ENCODE measurements at regions not wholly inside any gene's neighbourhood (a gene's known extent, or its start where the extent isn't known, plus 50 kb on each side); places are given as distances from the start of the nearest gene placed in this dataset.
A peak's percentile ranks its signal among the peaks of the same experiment; 100 is the strongest.

DNA sequence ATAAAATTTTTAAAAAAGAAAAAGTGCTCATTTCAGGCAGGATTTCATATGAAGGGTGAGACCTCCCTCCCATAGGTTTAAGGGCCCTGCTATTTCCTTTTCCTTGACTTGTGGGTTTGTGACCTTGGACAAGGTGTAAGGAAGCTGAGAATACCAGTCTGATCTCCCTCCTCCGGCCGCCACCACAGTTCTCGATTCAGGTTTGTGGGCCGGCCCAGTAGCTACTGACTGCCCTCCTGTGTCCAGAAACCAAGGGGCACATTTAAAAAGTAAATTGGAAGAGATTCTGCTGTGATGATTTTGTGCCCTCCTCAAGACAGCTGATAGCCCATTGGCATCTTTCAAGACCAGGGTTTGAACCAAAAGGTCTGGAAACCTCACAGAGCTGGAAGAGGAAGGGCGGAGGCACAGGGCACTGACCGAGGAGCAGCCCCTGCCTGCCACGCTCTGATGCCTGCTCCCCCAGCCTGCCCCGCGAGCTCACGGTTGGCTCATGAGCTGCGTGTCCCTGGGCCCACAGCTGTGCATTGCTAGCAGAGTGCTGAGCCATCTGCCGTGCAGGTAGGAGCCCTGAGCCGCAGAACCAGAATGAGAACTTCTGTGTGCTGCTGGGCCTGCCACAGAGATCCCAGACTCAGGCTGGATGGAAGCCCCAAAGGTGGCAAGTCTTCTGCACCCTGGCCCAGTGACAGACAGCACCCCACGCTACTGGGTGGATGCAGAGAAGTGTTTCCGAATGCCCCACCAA, 348.7 kb downstream of the NPHP4 start:
- H3K4me3 ChIP-seq (ENCODE audit: low read depth, low read length) = no peak overlapping the region
- DNase-seq (ENCODE audit: low read depth) = no peak
- TF ChIP-seq, protein P1, sequence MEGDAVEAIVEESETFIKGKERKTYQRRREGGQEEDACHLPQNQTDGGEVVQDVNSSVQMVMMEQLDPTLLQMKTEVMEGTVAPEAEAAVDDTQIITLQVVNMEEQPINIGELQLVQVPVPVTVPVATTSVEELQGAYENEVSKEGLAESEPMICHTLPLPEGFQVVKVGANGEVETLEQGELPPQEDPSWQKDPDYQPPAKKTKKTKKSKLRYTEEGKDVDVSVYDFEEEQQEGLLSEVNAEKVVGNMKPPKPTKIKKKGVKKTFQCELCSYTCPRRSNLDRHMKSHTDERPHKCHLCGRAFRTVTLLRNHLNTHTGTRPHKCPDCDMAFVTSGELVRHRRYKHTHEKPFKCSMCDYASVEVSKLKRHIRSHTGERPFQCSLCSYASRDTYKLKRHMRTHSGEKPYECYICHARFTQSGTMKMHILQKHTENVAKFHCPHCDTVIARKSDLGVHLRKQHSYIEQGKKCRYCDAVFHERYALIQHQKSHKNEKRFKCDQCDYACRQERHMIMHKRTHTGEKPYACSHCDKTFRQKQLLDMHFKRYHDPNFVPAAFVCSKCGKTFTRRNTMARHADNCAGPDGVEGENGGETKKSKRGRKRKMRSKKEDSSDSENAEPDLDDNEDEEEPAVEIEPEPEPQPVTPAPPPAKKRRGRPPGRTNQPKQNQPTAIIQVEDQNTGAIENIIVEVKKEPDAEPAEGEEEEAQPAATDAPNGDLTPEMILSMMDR (IDR thresholded peaks at IDR 0.05; ENCODE audit: control insufficient read depth, extremely low read depth, insufficient read depth) = no peak

- H3K4me3 ChIP-seq (ENCODE audit: low read depth, low read length) = no peak overlapping the region
- DNase-seq (ENCODE audit: low read depth) = no peak
- TF ChIP-seq, protein P1 (IDR thresholded peaks at IDR 0.05; ENCODE audit: control insufficient read depth, extremely low read depth, insufficient read depth) = 0 out of 2 replicates have a peak, but pooled peaks have one; percentile 11
Observed at GRCh38 chr1:5640845-5641244, 351.4 kb downstream of the NPHP4 start.

DNA sequence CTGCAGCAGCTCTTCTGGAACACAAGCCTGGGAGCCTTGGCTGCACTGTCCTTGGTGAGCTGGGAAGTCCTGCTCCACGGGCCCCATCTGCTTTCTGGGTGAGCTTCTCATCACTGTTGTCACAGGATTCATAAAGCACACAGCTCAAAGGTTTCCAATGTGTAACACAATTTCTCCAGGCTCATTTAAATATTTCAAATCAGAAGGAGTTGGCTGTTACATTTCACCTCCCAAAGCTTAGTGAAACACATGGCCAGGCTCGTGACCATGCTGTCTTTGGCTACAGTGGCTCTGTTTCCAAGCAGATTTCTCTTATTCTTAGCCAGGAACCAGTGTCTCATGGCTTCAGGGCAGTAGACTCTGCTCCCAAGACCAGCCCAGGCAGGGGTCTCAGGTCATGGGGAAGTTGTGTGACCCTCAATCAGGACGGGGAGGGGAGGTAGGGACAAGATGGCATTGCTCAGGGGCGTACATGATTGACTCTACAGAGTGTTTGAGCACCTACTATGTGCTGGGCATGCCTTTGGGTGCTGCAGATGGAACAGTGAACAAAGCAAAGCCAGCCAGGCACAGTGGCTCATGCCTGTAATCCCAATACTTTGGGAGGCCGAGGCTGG, 353.0 kb downstream of the NPHP4 start:
- TF ChIP-seq, protein P1 (IDR thresholded peaks at IDR 0.05; ENCODE audit: control insufficient read depth, extremely low read depth, insufficient read depth) = no peak
- no peak for DNase-seq (ENCODE audit: low read depth)
- no peak overlapping the region for H3K4me3 ChIP-seq (ENCODE audit: low read depth, low read length)

- DNase-seq (ENCODE audit: low read depth) = no peak
- no peak overlapping the region for H3K4me3 ChIP-seq (ENCODE audit: low read depth, low read length)
- TF ChIP-seq, protein P1 (IDR thresholded peaks at IDR 0.05; ENCODE audit: control insufficient read depth, extremely low read depth, insufficient read depth) = no peak
Observed at GRCh38 chr1:5638582-5638981, 353.6 kb downstream of the NPHP4 start.

- TF ChIP-seq, protein P1 (IDR thresholded peaks at IDR 0.05; ENCODE audit: control insufficient read depth, extremely low read depth, insufficient read depth) = peak; percentile 80
- H3K4me3 ChIP-seq (ENCODE audit: low read depth, low read length) = no peak overlapping the region
- DNase-seq (ENCODE audit: low read depth) = no peak
Observed at GRCh38 chr1:5637171-5637570, 355.1 kb downstream of the NPHP4 start.

GRCh38 chr1:5634893-5635292, 357.3 kb downstream of the NPHP4 start:
- TF ChIP-seq, protein P1 (IDR thresholded peaks at IDR 0.05; ENCODE audit: control insufficient read depth, extremely low read depth, insufficient read depth) = no peak
- no peak for DNase-seq (ENCODE audit: low read depth)
- no peak overlapping the region for H3K4me3 ChIP-seq (ENCODE audit: low read depth, low read length)
